Mesenchymal stem cell (in vitro differentiated cells and primary cell): ENCODE measurements at regions not wholly inside any gene's neighbourhood (a gene's known extent, or its start where the extent isn't known, plus 50 kb on each side); places are given as distances from the start of the nearest gene placed in this dataset.
A peak's percentile ranks its signal among the peaks of the same experiment; 100 is the strongest.

Source experiments
- DNase-seq: peaks from one replicate; pipeline ENCODE4 v3.0.0-alpha.2; 2013
- H2AFZ ChIP-seq: one replicate; pipeline ENCODE4 v1.6.1; 2013; ENCODE audit warnings: low read depth, mild to moderate bottlenecking, control low read depth, inconsistent platforms, low read length, moderate library complexity
- H2AK5ac ChIP-seq: 2 replicates; pipeline ENCODE4 v1.6.1; 2013; ENCODE audit warnings: low read length, moderate library complexity, mild to moderate bottlenecking, inconsistent platforms; ENCODE audit not compliant: severe bottlenecking
- H2BK120ac ChIP-seq: one replicate; pipeline ENCODE4 v1.6.1; 2013; ENCODE audit warnings: low read depth, mild to moderate bottlenecking, inconsistent platforms, low read length, moderate library complexity
- H2BK12ac ChIP-seq, 2 experiments: one replicate each; pipeline ENCODE4 v1.6.1; 2013; ENCODE audit warnings: inconsistent platforms in 2 of 2, low read length in 2 of 2, mild to moderate bottlenecking in 2 of 2, moderate library complexity in 2 of 2, control low read depth in 1 of 2
- H2BK15ac ChIP-seq: one replicate; pipeline ENCODE4 v1.6.1; 2013; ENCODE audit warnings: mild to moderate bottlenecking, low read depth, inconsistent platforms; ENCODE audit not compliant: poor library complexity, severe bottlenecking
- H2BK5ac ChIP-seq: 2 replicates; pipeline ENCODE4 v1.6.1; 2013; ENCODE audit warnings: low read depth, mild to moderate bottlenecking, low read length, control low read depth, inconsistent platforms; ENCODE audit not compliant: poor library complexity, severe bottlenecking
- H3K14ac ChIP-seq, 2 experiments: one replicate each; pipeline ENCODE4 v1.6.1; 2013; ENCODE audit warnings: inconsistent platforms in 2 of 2, low read length in 2 of 2, control low read depth in 1 of 2, mild to moderate bottlenecking in 1 of 2, moderate library complexity in 1 of 2
- H3K18ac ChIP-seq, 2 experiments: one replicate each; pipeline ENCODE4 v1.6.1; 2013; ENCODE audit warnings: inconsistent platforms in 2 of 2, low read length in 2 of 2, control low read depth in 1 of 2, low read depth in 1 of 2, mild to moderate bottlenecking in 1 of 2
- H3K23ac ChIP-seq, 2 experiments: one replicate each; pipeline ENCODE4 v1.6.1; 2013; ENCODE audit warnings: inconsistent platforms in 2 of 2, low read length in 2 of 2, mild to moderate bottlenecking in 2 of 2, moderate library complexity in 2 of 2, control low read depth in 1 of 2
- H3K27ac ChIP-seq: 2 replicates; pipeline ENCODE4 v1.5.1; 2013; ENCODE audit warnings: mild to moderate bottlenecking, moderate library complexity, low read length, control low read depth, inconsistent platforms; ENCODE audit not compliant: poor library complexity, severe bottlenecking
- H3K27me3 ChIP-seq, 2 experiments: 2 replicates each; pipeline versions ENCODE4 v1.6.1 to v1.7.0; 2013; ENCODE audit warnings: low read length in 2 of 2, mild to moderate bottlenecking in 2 of 2, moderate library complexity in 2 of 2, control low read depth in 1 of 2, inconsistent platforms in 1 of 2; ENCODE audit not compliant: control insufficient read depth in 1 of 2, insufficient read depth in 1 of 2
- H3K36me3 ChIP-seq, 2 experiments: 2 replicates each; pipeline versions ENCODE4 v1.6.1 to v1.7.0; 2013; ENCODE audit warnings: low read length in 2 of 2, control low read depth in 1 of 2, inconsistent platforms in 1 of 2, low read depth in 1 of 2, mild to moderate bottlenecking in 1 of 2; ENCODE audit not compliant: insufficient read depth in 2 of 2, control insufficient read depth in 1 of 2
- H3K4ac ChIP-seq, 2 experiments: one replicate each; pipeline ENCODE4 v1.6.1; 2013; ENCODE audit warnings: inconsistent platforms in 2 of 2, low read length in 2 of 2, mild to moderate bottlenecking in 2 of 2, moderate library complexity in 2 of 2, control low read depth in 1 of 2, low read depth in 1 of 2
- H3K4me1 ChIP-seq: 2 replicates; pipeline ENCODE4 v1.6.1; 2013; ENCODE audit warnings: low read depth, low read length, control low read depth; ENCODE audit not compliant: control insufficient read depth, insufficient read depth
- H3K4me2 ChIP-seq: 2 replicates; pipeline ENCODE4 v1.6.1; 2013; ENCODE audit warnings: low read length, mild to moderate bottlenecking, inconsistent platforms; ENCODE audit not compliant: poor library complexity, severe bottlenecking
- H3K4me3 ChIP-seq, 2 experiments: 2 replicates each; pipeline versions ENCODE4 v1.5.1 to v1.7.0; 2013; ENCODE audit warnings: low read length in 2 of 2, mild to moderate bottlenecking in 2 of 2, control low read depth in 1 of 2, low read depth in 1 of 2; ENCODE audit not compliant: insufficient read depth in 1 of 2
- H3K79me1 ChIP-seq: replicated peaks from 2 replicates; pipeline ENCODE4 v1.6.1; 2013; ENCODE audit warnings: mild to moderate bottlenecking, control low read depth, low read length, inconsistent platforms; ENCODE audit not compliant: poor library complexity, severe bottlenecking
- H3K9ac ChIP-seq: 2 replicates; pipeline ENCODE4 v1.7.0; 2013; ENCODE audit warnings: mild to moderate bottlenecking, low read length, moderate library complexity
- H3K9me3 ChIP-seq: 2 replicates; pipeline ENCODE4 v1.7.0; 2013; ENCODE audit warnings: mild to moderate bottlenecking, low read length; ENCODE audit not compliant: control insufficient read depth
- H4K8ac ChIP-seq: one replicate; pipeline ENCODE4 v1.6.1; 2013; ENCODE audit warnings: inconsistent platforms, mild to moderate bottlenecking, low read length, moderate library complexity
- H4K91ac ChIP-seq: one replicate; pipeline ENCODE4 v1.6.1; 2013; ENCODE audit warnings: mild to moderate bottlenecking, low read length, inconsistent platforms
- WGBS: methylation state at CpG from one replicate; pipeline ENCODE4 v1.1.7; 2013; ENCODE audit warnings: mixed read lengths; 5-methylcytosine and 5-hydroxymethylcytosine counted together

DNA sequence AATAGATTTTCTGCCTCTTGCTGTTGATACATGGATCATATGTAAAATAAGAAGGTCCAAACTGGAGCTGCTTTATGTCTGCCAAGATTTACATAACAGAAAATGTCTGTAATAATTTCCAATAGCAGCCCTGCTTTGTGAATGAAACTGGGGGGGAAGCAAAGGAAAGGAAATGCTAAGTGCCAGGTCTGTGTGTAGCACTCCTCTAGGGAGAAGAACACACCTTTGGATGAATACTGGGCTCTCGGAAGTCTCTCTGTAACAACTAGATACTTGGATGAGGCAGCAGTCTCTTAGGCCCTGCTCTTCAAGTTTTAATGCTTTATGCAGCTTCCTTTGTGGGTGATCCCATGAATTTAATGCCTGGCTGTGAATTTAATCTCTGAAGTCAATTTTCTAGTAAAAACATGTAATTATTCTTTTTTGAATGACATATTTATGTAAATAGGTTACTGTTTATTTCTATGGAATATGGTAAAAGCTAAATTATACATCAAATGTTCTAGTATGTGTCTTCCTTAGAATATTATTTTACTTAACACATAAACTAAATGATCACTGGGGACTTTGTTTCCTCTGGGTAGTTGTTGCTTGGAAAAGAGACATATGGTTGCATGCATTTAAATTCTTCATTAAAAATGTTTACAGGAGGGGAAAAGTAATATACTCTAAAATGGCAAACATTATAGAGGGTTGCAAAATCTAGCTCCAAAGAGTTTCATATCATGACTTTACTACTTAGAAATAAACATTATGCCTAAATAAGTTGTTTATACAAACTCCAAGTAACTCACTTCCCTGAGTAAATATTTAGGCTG lies 336.6 kb upstream of the CWC22 start:
- Histone ChIP-seq H2BK15ac (no peak overlapping the region), H4K8ac (no peak overlapping the region), H3K4ac (no peak overlapping the region), H3K9me3 (peaks cover 15% of the 10 kb centered on the region), H2BK5ac (no peak overlapping the region), H2AFZ (no peak overlapping the region), H3K27ac (no peak overlapping the region), H2BK12ac (no peak overlapping the region), H3K18ac (no peak overlapping the region), H3K4me3 (no peak overlapping the region), H3K4me1 (no peaks in the 10 kb centered on the region), H2BK120ac (no peak overlapping the region), H3K14ac (no peak overlapping the region), H3K27me3 (no peaks in the 10 kb centered on the region), H3K4me2 (no peak overlapping the region), H4K91ac (no peak overlapping the region), H2AK5ac (no peak overlapping the region), H3K36me3 (no peaks in the 10 kb centered on the region), H3K79me1 (no peaks in the 10 kb centered on the region), H3K9ac (no peak overlapping the region), H3K23ac (no peak overlapping the region)
- DNase-seq = no peak
- WGBS = 100% methylated on average over 1 of the region's 1 CpG

DNA sequence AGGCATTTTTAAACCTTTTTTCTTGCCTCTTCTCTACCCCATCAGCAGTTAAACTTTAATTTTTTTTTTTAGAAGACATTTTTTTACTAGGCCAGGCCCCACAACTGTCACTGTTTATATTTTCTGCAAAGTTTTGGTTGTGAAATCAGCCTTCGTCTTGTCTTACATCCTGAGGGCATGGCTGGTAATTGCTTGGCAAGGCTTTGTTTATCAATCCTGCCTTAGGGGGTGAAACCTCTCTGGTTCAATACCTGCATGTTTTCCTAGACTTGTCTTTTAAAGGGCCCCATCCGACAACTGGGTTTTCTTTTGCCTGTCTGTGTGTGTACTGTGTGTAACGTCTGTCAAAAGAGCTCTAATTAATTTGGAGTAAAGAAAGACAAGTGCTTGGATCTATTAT lies 330.0 kb upstream of the CWC22 start:
- Histone ChIP-seq H2BK15ac (no peak overlapping the region), H4K91ac (no peak overlapping the region), H3K4me2 (no peak overlapping the region), H3K9ac (no peak overlapping the region), H2BK5ac (no peak overlapping the region), H3K4me3 (no peak overlapping the region), H3K79me1 (no peaks in the 10 kb centered on the region), H3K23ac (no peak overlapping the region), H3K14ac (no peak overlapping the region), H3K18ac (no peak overlapping the region), H3K4me1 (no peaks in the 10 kb centered on the region), H2AK5ac (no peak overlapping the region), H2BK120ac (no peak overlapping the region), H3K4ac (no peak overlapping the region), H2AFZ (no peak overlapping the region), H2BK12ac (no peak overlapping the region), H3K27ac (no peak overlapping the region), H3K9me3 (peaks cover 50% of the 10 kb centered on the region), H3K27me3 (no peaks in the 10 kb centered on the region), H3K36me3 (no peaks in the 10 kb centered on the region), H4K8ac (no peak overlapping the region)
- WGBS = 91% methylated on average over 3 of the region's 3 CpGs
- DNase-seq = no peak

DNA sequence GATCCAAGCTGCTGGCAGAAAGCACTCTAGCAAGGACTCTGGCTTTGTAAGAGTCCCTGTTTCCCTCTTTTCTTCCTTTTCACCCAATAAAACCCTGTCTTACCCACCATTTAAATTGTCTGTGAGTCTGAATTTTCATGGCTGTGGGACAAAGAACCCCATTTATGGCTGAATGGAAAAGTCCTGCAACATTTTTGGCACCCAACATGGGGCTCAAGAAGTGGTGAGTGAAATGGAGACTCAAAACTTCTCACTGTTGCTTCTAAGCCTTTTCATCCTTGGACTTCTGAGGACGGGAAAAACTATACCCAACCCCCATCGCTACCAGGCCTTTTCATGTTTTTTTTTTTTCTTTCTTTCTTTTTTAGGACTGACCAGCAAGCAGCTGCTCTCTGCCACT lies 329.5 kb upstream of the CWC22 start:
- Histone ChIP-seq H2BK15ac (no peak overlapping the region), H2AFZ (no peak overlapping the region), H2BK120ac (no peak overlapping the region), H3K23ac (no peak overlapping the region), H3K79me1 (no peaks in the 10 kb centered on the region), H3K14ac (no peak overlapping the region), H3K4me2 (no peak overlapping the region), H2BK5ac (no peak overlapping the region), H4K8ac (no peak overlapping the region), H3K9ac (no peak overlapping the region), H3K27me3 (no peaks in the 10 kb centered on the region), H2BK12ac (no peak overlapping the region), H3K18ac (no peak overlapping the region), H3K4me1 (no peaks in the 10 kb centered on the region), H3K9me3 (peaks cover 50% of the 10 kb centered on the region), H3K36me3 (no peaks in the 10 kb centered on the region), H3K27ac (no peak overlapping the region), H2AK5ac (no peak overlapping the region), H3K4me3 (peak overlapping the region in 1 of 2 experiments; percentile 6), H3K4ac (no peak overlapping the region), H4K91ac (no peak overlapping the region)
- no peak for DNase-seq
- WGBS = 80% methylated on average over 2 of the region's 2 CpGs

DNA sequence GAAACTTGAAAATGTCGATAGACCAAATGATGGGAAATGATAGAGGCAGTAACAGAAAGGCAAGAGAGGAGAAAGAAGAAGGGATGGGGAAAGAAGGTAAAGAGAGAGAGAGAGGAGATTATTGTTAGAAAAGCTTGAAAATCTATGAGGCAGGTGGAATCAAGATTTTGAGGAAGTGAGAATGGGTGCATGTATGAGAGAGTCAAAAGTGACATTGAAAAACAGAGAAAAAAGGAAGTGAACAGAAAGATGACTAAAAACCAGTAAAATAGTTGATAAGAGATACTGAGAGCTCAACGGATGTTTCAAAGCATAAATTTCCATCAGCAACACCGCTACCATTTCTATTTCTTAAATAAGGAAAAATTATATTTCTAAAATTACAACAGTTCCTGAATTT lies 327.4 kb upstream of the CWC22 start:
- Histone ChIP-seq H2BK12ac (no peak overlapping the region), H3K9me3 (peaks cover 43% of the 10 kb centered on the region), H3K4me2 (no peak overlapping the region), H4K8ac (no peak overlapping the region), H2BK120ac (no peak overlapping the region), H3K36me3 (no peaks in the 10 kb centered on the region), H3K4me1 (no peaks in the 10 kb centered on the region), H3K23ac (no peak overlapping the region), H3K4me3 (no peak overlapping the region), H3K9ac (no peak overlapping the region), H2BK5ac (no peak overlapping the region), H3K79me1 (no peaks in the 10 kb centered on the region), H4K91ac (no peak overlapping the region), H3K14ac (no peak overlapping the region), H3K4ac (no peak overlapping the region), H2AFZ (no peak overlapping the region), H3K27ac (no peak overlapping the region), H3K27me3 (no peaks in the 10 kb centered on the region), H2BK15ac (no peak overlapping the region), H2AK5ac (no peak overlapping the region), H3K18ac (no peak overlapping the region)
- 88% methylated on average over 1 of the region's 3 CpGs for WGBS
- no peak for DNase-seq
